Astrocyte (in vitro differentiated cells and primary cell): ENCODE measurements at regions not wholly inside any gene's neighbourhood (a gene's known extent, or its start where the extent isn't known, plus 50 kb on each side); places are given as distances from the start of the nearest gene placed in this dataset.

Experiments used
- DNase-seq: peaks from one replicate; pipeline ENCODE4 v3.0.0-alpha.2; 2010; ENCODE audit warnings: low read depth
- FAIRE-seq: peaks from 2 replicates; lab custom pipeline; 2011; peaks lifted over from hg19 to GRCh38; lab: Jason Lieb, UNC
- H2AFZ ChIP-seq: 2 replicates; pipeline ENCODE4 v1.6.0; 2012; ENCODE audit warnings: low read depth, low read length, inconsistent platforms
- H3K27ac ChIP-seq: 2 replicates; pipeline ENCODE4 v1.5.1; 2011; ENCODE audit warnings: low read depth, low read length, inconsistent platforms
- H3K27me3 ChIP-seq: 2 replicates; pipeline ENCODE4 v1.6.0; 2011; ENCODE audit warnings: low read length, inconsistent platforms; ENCODE audit not compliant: insufficient read depth
- H3K36me3 ChIP-seq: 2 replicates; pipeline ENCODE4 v1.5.1; 2011; ENCODE audit warnings: low read length, inconsistent platforms; ENCODE audit not compliant: insufficient read depth
- H3K4me1 ChIP-seq: 2 replicates; pipeline ENCODE4 v1.5.1; 2011; ENCODE audit warnings: low read length, inconsistent platforms; ENCODE audit not compliant: insufficient read depth
- H3K4me2 ChIP-seq: 2 replicates; pipeline ENCODE4 v1.6.0; 2012; ENCODE audit warnings: low read length, inconsistent platforms
- H3K4me3 ChIP-seq: 2 replicates; pipeline ENCODE4 v1.5.1; 2011; ENCODE audit warnings: low read depth, mild to moderate bottlenecking, low read length, inconsistent platforms; ENCODE audit not compliant: insufficient read depth
- H3K79me2 ChIP-seq: 2 replicates; pipeline ENCODE4 v1.6.0; 2012; ENCODE audit warnings: mild to moderate bottlenecking, low read length, inconsistent platforms; ENCODE audit not compliant: insufficient read depth
- H3K9ac ChIP-seq: 2 replicates; pipeline ENCODE4 v1.6.0; 2012; ENCODE audit warnings: mild to moderate bottlenecking, low read length, inconsistent platforms
- H3K9me3 ChIP-seq: 2 replicates; pipeline ENCODE4 v1.5.1; 2012; ENCODE audit warnings: low read depth, mild to moderate bottlenecking, low read length, inconsistent platforms; ENCODE audit not compliant: insufficient read depth
- H4K20me1 ChIP-seq: 2 replicates; pipeline ENCODE4 v1.6.0; 2012; ENCODE audit warnings: low read length, inconsistent platforms; ENCODE audit not compliant: insufficient read depth
- H3K27ac Mint-ChIP-seq: one replicate; pipeline ENCODE4 v1.8.0; 2021; ENCODE audit warnings: mild to moderate bottlenecking, mixed read lengths; ENCODE audit not compliant: unreplicated experiment
- H3K27me3 Mint-ChIP-seq: one replicate; pipeline ENCODE4 v1.8.0; 2021; ENCODE audit warnings: low read depth, mixed read lengths; ENCODE audit not compliant: unreplicated experiment
- H3K36me3 Mint-ChIP-seq: one replicate; pipeline ENCODE4 v1.8.0; 2021; ENCODE audit warnings: low read depth, mixed read lengths; ENCODE audit not compliant: unreplicated experiment
- H3K4me1 Mint-ChIP-seq: one replicate; pipeline ENCODE4 v1.8.0; 2021; ENCODE audit warnings: low read depth, mixed read lengths; ENCODE audit not compliant: unreplicated experiment
- H3K4me3 Mint-ChIP-seq: one replicate; pipeline ENCODE4 v1.8.0; 2021; ENCODE audit warnings: mild to moderate bottlenecking, moderate library complexity, mixed read lengths; ENCODE audit not compliant: unreplicated experiment
- H3K9me3 Mint-ChIP-seq: one replicate; pipeline ENCODE4 v1.8.0; 2021; ENCODE audit warnings: mild to moderate bottlenecking, mixed read lengths; ENCODE audit not compliant: unreplicated experiment
- CTCF ChIP-seq: IDR thresholded peaks from 2 replicates; pipeline ENCODE4 v1.5.1; 2011; ENCODE audit warnings: low read depth, mild to moderate bottlenecking, inconsistent platforms, low read length, moderate library complexity; ENCODE audit not compliant: insufficient read depth
- EZH2 ChIP-seq: IDR thresholded peaks from 2 replicates; pipeline ENCODE4 v1.6.1; 2012; ENCODE audit warnings: mild to moderate bottlenecking, low read length, inconsistent platforms; ENCODE audit not compliant: insufficient read depth

GRCh38 chr22:47739291-47740015 lies 977.0 kb downstream of the TBC1D22A start:
- FAIRE-seq (no peak), DNase-seq (no peak)
- Histone ChIP-seq H3K36me3 (no peaks in the 10 kb centered on the region), H3K27me3 (no peaks in the 10 kb centered on the region), H3K4me3 (no peak overlapping the region), H4K20me1 (no peaks in the 10 kb centered on the region), H3K4me2 (no peak overlapping the region), H2AFZ (no peak overlapping the region), H3K9me3 (peaks cover 7% of the 10 kb centered on the region), H3K27ac (no peak overlapping the region), H3K4me1 (no peaks in the 10 kb centered on the region), H3K79me2 (no peaks in the 10 kb centered on the region), H3K9ac (no peak overlapping the region)
- peaks cover 7% of the 10 kb centered on the region for H3K4me1 Mint-ChIP-seq
- H3K27ac Mint-ChIP-seq, result no peak overlapping the region
- TF ChIP-seq EZH2 (no peak), CTCF (no peak)
- peaks cover 20% of the 10 kb centered on the region for H3K27me3 Mint-ChIP-seq
- no peaks in the 10 kb centered on the region for H3K36me3 Mint-ChIP-seq
- H3K4me3 Mint-ChIP-seq, result no peak overlapping the region
- peaks cover 6% of the 10 kb centered on the region for H3K9me3 Mint-ChIP-seq

GRCh38 chr22:47738472-47739013 lies 976.1 kb downstream of the TBC1D22A start:
- Histone ChIP-seq H3K9me3 (peaks cover 11% of the 10 kb centered on the region), H3K4me1 (no peaks in the 10 kb centered on the region), H3K4me2 (no peak overlapping the region), H3K4me3 (no peak overlapping the region), H3K9ac (no peak overlapping the region), H3K27me3 (no peaks in the 10 kb centered on the region), H2AFZ (no peak overlapping the region), H3K27ac (no peak overlapping the region), H3K36me3 (no peaks in the 10 kb centered on the region), H3K79me2 (no peaks in the 10 kb centered on the region), H4K20me1 (no peaks in the 10 kb centered on the region)
- Mint-ChIP-seq H3K4me1 (peaks cover 4% of the 10 kb centered on the region), H3K9me3 (peaks cover 6% of the 10 kb centered on the region), H3K27me3 (peaks cover 22% of the 10 kb centered on the region), H3K27ac (no peak overlapping the region), H3K4me3 (no peak overlapping the region), H3K36me3 (no peaks in the 10 kb centered on the region)
- no peak for FAIRE-seq
- TF ChIP-seq CTCF (no peak), EZH2 (no peak)
- no peak for DNase-seq
